ENCODE measurements at regions not wholly inside any gene's neighbourhood (a gene's known extent, or its start where the extent isn't known, plus 50 kb on each side); places are given as distances from the start of the nearest gene placed in this dataset.

DNA sequence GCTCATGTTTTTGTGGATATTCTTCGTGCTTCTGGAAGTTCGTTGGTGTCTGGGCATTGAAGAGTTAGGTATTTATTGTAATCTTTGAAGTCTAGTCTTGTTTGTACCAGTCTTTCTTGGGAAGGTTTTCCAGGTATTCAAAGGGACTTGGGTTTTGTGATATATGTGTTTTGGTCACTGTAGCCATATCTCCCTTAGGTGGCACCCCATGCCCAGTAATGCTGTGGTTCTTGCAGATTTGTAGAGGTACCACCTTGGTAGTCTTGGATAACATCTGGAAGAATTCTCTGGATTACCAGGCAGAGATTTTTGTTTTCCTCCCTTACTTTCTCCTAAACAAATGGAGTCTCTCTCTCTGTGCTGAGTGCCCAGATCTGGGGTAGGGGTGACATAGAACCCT is 184.1 kb downstream of the TEX13C start:
- H3K36me3 ChIP-seq (ENCODE audit: control insufficient read depth, insufficient read depth, low read length): no peaks in the 10 kb centered on the region
- in situ Hi-C loops (cut with MboI): no loop called here
- BruUV-seq (replicated peaks): no TSS peak

More for the DNA sequence above, 184.1 kb downstream of the TEX13C start:
- POLR2A ChIA-PET: no interaction called here
- FAIRE-seq (no peak), DNase-seq (ENCODE audit: extremely low read depth in 1 of 4, low spot score in 3 of 4) (no peak), ATAC-seq (no peak)
- Histone ChIP-seq H3K9ac (ENCODE audit: insufficient read depth in 1 of 2, low read depth in 2 of 2, low read length in 2 of 2) (no peak overlapping the region), H3K27me3 (ENCODE audit: control insufficient read depth in 2 of 2, insufficient read depth in 2 of 2, low read length in 2 of 2) (no peaks in the 10 kb centered on the region), H3K4me2 (ENCODE audit: insufficient read depth, low read length) (no peak overlapping the region), H2AFZ (ENCODE audit: low read depth, low read length) (no peak overlapping the region), H3K27ac (ENCODE audit: extremely low read depth, low read depth, low read length) (no peak overlapping the region), H3K79me2 (ENCODE audit: control insufficient read depth, insufficient read depth, low read length) (no peaks in the 10 kb centered on the region), H4K20me1 (replicated peaks; ENCODE audit: control insufficient read depth, insufficient read depth, low read length) (no peaks in the 10 kb centered on the region), H3K4me1 (replicated peaks in 1 of 2; ENCODE audit: control insufficient read depth in 2 of 2, insufficient read depth in 2 of 2, low read length in 2 of 2) (no peaks in the 10 kb centered on the region), H3K9me3 (replicated peaks; ENCODE audit: control insufficient read depth, insufficient read depth, low read depth, low read length) (no peaks in the 10 kb centered on the region), H3K9me1 (ENCODE audit: control insufficient read depth, insufficient read depth, low read length) (no peaks in the 10 kb centered on the region), H3K4me3 (no peak overlapping the region)
- TF ChIP-seq, protein P1, sequence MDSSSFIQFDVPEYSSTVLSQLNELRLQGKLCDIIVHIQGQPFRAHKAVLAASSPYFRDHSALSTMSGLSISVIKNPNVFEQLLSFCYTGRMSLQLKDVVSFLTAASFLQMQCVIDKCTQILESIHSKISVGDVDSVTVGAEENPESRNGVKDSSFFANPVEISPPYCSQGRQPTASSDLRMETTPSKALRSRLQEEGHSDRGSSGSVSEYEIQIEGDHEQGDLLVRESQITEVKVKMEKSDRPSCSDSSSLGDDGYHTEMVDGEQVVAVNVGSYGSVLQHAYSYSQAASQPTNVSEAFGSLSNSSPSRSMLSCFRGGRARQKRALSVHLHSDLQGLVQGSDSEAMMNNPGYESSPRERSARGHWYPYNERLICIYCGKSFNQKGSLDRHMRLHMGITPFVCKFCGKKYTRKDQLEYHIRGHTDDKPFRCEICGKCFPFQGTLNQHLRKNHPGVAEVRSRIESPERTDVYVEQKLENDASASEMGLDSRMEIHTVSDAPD (CRISPR knock-in tag; IDR thresholded peaks at IDR 0.05): no peak
- TF ChIP-seq MBD1 (CRISPR knock-in tag; IDR thresholded peaks at IDR 0.05): no peak
- no peak for TF ChIP-seq THRA (IDR thresholded peaks at IDR 0.05)
- TF ChIP-seq ELF4 (CRISPR knock-in tag; IDR thresholded peaks at IDR 0.05): no peak
- TF ChIP-seq, protein P2, sequence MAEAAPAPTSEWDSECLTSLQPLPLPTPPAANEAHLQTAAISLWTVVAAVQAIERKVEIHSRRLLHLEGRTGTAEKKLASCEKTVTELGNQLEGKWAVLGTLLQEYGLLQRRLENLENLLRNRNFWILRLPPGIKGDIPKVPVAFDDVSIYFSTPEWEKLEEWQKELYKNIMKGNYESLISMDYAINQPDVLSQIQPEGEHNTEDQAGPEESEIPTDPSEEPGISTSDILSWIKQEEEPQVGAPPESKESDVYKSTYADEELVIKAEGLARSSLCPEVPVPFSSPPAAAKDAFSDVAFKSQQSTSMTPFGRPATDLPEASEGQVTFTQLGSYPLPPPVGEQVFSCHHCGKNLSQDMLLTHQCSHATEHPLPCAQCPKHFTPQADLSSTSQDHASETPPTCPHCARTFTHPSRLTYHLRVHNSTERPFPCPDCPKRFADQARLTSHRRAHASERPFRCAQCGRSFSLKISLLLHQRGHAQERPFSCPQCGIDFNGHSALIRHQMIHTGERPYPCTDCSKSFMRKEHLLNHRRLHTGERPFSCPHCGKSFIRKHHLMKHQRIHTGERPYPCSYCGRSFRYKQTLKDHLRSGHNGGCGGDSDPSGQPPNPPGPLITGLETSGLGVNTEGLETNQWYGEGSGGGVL (CRISPR knock-in tag; IDR thresholded peaks at IDR 0.05): no peak
- no peak for TF ChIP-seq GTF2F1 (IDR thresholded peaks at IDR 0.05; ENCODE audit: low read depth, low read length)
- no peak for TF ChIP-seq CSDE1 (IDR thresholded peaks at IDR 0.05)
- TF ChIP-seq NR2F6 (CRISPR knock-in tag; IDR thresholded peaks at IDR 0.05): no peak
- intact Hi-C loops (cut with micrococcal nuclease): no loop called here
- CTCF ChIA-PET (ENCODE audit: low intra/inter-chr PET ratio): no interaction called here
- WGBS (ENCODE audit: insufficient coverage, low coverage, missing lambda C conversion rate): 10% methylated on average over 2 of the region's 2 CpGs
